GM19328 (cell line): ENCODE measurements at regions not wholly inside any gene's neighbourhood (a gene's known extent, or its start where the extent isn't known, plus 50 kb on each side); places are given as distances from the start of the nearest gene placed in this dataset.

Experiments used
- ATAC-seq: cut with Tn5 transposase; IDR thresholded peaks from one replicate; pipeline ENCODE4 v1.9.1; 2021; ENCODE audit warnings: mild to moderate bottlenecking, moderate library complexity; ENCODE audit not compliant: unreplicated experiment

DNA sequence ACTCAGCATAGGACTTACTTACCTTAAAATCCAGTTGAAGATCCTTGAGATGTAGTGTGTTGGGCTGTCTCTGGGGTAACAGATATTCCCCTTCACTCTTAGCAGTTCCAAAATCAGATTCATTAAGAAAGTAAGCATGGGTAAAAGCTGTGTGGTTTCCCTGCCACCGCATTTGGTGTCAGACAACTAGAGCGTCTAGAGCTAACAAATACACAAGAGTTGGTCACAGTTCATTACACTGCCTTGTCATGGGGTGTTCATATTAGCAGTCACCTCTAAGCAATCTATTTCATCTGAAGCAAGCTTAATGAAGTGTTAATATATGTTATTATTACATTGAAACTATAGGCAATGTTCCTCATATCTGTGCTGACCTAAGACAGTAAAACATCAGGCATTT is 342.8 kb downstream of the PPARGC1A start:
- no peak for ATAC-seq

GRCh38 chr4:23539969-23540569 is 349.8 kb downstream of the PPARGC1A start:
- ATAC-seq: no peak

DNA sequence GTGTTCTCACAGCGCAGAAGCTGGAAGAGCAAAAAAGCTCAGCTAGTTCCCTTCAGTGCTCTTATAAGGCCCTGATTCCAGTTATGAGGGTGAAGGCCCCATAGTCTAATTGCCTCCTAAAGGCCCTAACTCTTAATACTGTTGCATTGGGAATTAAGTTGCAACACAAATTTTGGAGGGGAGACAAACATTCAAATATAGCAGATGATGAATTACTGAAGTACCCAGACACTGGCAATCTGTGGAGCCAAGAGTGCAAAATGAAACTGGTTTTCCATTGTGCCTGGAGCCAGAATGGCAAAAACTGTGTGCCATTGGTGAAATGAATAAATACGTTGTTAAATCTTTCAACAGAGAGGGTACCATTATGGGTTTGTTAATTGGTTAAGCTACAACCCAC is 356.0 kb downstream of the PPARGC1A start:
- ATAC-seq: no peak

DNA sequence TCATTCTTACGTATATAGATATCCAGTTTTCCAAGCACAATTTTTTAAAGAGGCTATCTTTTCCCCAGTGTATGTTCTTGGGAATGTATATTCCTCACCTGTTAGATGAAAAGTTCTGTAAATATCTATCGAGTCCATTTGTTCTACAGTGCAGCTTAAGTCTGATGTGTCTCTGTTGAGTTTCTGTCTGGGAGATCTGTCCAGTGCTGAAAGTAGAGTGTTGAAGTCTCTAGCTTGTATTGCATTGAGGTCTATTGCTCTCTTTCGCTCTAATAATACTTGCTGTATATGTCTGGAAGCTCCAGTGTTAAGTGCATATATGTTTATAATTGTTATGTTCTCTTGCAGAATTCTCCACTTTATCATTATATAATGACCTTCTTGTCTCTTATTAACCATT is 373.1 kb downstream of the PPARGC1A start:
- no peak for ATAC-seq

GRCh38 chr4:23504083-23504482 is 385.8 kb downstream of the PPARGC1A start:
- no peak for ATAC-seq

DNA sequence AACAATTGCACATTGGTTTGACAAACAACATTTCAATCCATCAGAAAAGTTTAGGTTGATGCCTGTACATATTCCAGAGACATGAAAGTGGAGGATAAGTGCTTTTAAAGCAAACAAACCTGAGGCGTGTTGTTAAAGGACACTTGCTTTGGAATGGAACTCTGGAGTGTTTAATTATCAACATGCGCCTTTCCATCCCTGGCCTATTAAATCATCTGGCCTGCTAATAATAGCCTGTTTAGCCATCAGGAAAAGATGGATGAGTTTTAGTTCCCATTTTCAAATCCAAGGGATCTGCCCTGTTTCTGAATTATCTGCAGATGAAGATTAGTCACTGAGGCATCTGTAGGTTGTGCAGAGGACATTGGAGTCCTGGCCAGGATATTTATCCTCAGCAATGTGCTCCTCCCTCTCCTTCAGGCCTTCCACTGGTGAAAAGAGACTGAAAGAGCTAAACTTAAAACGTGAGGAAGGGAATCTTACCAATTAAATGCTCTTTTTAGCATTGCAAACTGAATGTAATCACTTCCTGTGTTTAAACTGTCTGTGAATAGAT is 388.9 kb downstream of the PPARGC1A start:
- ATAC-seq: no peak

GRCh38 chr4:23485801-23486200 is 404.0 kb downstream of the PPARGC1A start:
- ATAC-seq: no peak

DNA sequence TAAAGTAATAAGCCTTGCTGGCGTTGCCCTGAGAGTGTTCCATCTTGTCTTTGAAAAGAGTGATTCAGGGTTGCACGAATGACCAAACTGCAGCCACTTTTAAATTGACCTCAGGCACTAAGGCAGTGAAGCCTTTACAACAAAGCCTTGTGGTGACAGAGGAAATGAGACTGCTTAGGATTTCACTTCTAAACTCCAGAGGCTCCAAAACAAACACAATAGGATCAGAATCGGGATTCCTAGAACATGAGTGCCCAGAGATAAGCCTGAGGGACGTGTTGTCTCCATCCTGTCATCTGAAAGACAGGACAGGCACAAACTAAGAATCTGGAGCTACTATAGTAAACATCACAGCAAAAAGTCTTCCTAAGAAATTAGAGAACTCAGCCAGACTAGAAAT is 405.2 kb downstream of the PPARGC1A start:
- no peak for ATAC-seq

DNA sequence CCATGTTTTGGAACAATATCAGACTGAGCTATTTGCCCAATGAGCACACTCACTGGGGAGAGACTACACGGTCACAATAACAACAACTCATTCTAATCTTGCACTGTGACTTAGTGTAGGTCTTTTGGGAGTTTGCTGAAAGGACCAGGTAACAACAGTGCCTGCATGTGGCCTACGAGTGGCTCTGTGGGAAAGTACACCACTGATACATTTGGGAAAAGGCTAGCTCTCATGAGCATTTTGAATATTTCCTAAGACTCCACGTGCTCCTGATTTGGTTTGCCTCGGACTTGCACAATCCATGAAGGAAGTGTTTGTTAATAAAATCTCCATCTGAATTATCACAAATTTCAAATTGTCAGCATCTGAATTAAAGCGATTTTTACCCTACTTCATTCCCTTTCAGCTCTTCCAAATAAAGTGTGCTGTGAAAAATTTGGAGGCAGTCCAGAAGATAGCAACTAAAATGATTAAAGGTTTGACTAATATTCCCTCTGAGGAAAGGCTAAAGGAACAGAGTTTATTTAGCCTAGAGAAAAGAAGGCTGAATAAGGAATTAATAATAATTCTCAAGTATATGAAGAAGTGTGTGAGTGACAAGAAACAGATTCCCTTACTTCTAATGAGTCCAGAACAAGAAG is 406.4 kb downstream of the PPARGC1A start:
- no peak for ATAC-seq

- no peak for ATAC-seq
Measured at GRCh38 chr4:23481566-23481965, 408.3 kb downstream of the PPARGC1A start.

GRCh38 chr4:23477905-23478304 is 411.9 kb downstream of the PPARGC1A start:
- no peak for ATAC-seq

GRCh38 chr4:23476515-23477090 is 413.2 kb downstream of the PPARGC1A start:
- ATAC-seq: no peak

DNA sequence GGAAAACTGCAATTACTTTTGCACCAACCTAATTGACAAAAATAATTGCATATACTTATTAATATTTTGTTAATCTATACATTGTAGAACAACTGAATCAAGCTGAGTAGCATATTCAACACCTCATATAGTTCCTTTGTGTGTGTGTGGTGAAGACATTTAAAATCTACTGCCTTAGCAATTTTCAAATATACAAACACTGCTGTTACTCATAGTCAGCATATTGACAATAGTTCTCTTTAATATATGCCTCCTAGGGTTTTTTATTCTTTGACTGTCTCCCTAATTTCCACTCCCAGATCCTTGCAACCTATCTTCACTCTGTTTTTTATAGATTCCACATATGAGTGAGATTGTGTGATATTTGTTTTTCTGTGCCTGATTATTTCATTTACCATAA is 426.8 kb downstream of the PPARGC1A start:
- no peak for ATAC-seq

DNA sequence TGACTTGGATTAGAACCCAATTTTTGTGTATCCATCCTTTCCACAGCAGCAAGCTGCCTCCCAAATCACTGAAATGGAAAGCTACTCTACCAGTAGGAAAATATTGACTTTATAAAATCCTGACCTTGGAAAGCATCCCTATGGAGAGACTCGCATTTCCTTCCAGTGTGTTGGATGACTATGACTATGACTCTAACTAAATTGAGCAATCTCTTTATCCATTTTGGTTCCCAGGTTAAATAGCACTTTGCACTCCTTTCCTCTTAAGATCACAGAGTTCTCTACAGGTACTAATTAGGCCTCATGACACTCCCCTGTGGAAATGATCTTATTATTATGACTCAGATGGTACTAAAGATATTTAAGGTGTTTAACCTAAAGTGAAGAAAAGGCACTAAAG is 431.8 kb downstream of the PPARGC1A start:
- ATAC-seq: no peak

- no peak for ATAC-seq
Measured at GRCh38 chr4:23456864-23457263, 433.0 kb downstream of the PPARGC1A start.

DNA sequence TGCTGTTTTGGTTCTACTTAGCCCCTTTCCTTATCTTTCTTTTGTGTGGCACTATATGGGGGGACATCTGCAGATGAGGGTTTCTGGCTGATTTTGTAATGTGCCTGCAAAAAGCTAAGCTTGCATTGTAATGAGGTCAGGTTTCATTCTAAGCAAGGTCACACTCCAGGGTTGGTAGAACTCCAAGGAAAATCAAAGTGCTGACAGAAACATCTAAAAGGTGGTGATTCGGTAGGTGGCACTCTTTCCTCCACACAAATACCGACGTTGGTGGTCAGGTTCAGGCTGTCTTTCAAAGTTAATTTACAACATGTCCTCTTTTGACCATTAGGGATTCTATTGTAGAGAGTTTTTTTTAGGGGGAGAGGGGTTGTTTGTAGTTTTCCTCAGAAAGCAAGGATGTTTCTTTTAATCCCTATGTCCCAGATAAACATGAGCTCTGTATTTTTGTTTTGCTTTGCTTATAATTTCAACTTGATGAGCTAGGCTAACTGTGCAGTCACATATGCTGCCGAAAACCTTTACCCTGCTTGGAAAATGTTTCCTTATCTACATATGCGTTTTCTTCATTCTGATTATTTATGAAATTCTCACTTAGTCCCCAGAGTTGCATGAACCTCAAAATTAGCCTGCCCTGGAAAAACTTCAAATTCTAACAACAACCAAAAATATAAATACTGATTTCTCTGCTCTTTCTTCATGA is 434.2 kb downstream of the PPARGC1A start:
- ATAC-seq: no peak

DNA sequence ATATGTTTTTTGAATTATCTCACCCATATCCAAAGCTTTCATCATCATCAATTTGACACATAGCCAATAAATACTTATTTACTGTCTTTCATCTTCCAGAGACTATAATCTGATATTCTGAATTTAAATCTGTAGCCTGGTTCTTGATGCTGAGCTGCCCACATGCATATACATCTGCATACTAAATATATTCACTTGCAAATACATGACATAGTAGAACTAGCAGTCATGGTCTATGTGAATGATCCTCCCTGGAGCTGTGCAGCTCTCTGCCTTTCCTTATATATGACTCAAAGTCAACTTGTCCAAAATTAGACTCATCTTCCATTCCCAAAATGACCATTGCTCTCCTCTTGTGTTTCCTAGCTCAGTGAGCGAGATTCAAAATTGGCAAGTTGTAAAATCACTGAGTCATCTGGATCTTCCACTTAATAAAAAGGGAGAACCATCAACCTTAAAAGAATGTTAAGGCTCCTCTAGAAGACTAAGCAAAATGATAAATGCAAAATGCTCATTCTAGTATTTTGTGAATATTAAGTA is 448.2 kb downstream of the PPARGC1A start:
- no peak for ATAC-seq

DNA sequence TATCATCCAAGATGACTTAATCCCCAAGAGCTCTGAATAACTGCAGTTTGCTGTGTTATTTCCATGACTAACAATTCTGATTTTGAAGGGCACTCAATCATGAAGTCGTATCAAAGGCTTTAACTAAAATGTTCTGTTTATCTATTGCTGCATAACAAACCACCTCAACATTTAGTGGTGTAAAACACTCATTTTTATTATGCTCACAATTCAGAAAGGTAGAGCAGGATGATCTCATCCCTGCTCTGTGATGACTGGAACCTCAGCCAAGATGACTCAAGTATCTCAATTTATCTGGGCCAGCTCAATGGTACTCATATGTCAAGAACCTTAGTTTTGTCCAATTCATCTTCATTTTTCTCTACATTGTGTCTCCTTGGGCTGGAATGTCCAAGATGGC is 451.1 kb downstream of the PPARGC1A start:
- ATAC-seq: no peak

- no peak for ATAC-seq
Measured at GRCh38 chr4:23429497-23429896, 460.4 kb downstream of the PPARGC1A start.

- ATAC-seq: no peak
Measured at GRCh38 chr4:23425570-23425969, 464.3 kb downstream of the PPARGC1A start.

DNA sequence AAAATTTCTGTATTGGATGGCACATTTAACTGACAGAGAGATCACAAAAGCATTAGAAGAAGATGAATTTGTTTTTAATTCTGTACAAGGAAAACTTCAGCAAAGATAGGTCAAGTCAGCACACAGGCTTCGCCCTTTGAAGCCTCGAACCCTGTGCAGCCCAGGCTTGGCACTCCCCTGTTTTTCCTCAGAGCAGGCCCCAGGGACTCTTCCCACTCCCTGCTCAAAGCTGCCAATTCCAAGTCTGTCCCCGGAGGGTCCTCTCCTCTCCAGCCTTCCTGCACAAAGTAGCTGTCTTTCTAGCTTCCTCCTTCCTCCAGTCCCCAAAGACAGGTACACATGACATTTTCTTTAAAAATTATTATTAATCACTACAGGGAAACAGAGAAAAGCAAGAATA is 466.3 kb downstream of the PPARGC1A start:
- no peak for ATAC-seq
